ENCODE measurements at regions not wholly inside any gene's neighbourhood (a gene's known extent, or its start where the extent isn't known, plus 50 kb on each side); places are given as distances from the start of the nearest gene placed in this dataset.

- no peak for DNase-seq (ENCODE audit: low spot score)
- Histone ChIP-seq H3K36me3 (no peaks in the 10 kb centered on the region), H3K4me3 (no peak overlapping the region), H3K9me3 (no peaks in the 10 kb centered on the region), H3K27me3 (no peaks in the 10 kb centered on the region), H3K4me1 (no peaks in the 10 kb centered on the region), H3K27ac (no peak overlapping the region)
- no peak for TF ChIP-seq CTCF (IDR thresholded peaks at IDR 0.05)
Observed at GRCh38 chrX:14476205-14476604, 53.1 kb upstream of the GLRA2 start.

GRCh38 chrX:14449773-14450172, 79.6 kb upstream of the GLRA2 start:
- TF ChIP-seq CTCF (IDR thresholded peaks at IDR 0.05) = no peak
- Histone ChIP-seq H3K27ac (no peak overlapping the region), H3K4me1 (no peaks in the 10 kb centered on the region), H3K9me3 (no peaks in the 10 kb centered on the region), H3K27me3 (no peaks in the 10 kb centered on the region), H3K36me3 (no peaks in the 10 kb centered on the region), H3K4me3 (no peak overlapping the region)
- no peak for DNase-seq (ENCODE audit: low spot score)

- no peaks in the 10 kb centered on the region for H3K27me3 ChIP-seq
- H3K4me1 ChIP-seq = no peaks in the 10 kb centered on the region
- no peaks in the 10 kb centered on the region for H3K36me3 ChIP-seq
- H3K9me3 ChIP-seq = no peaks in the 10 kb centered on the region
- no peak overlapping the region for H3K4me3 ChIP-seq
- DNase-seq (ENCODE audit: low spot score) = no peak
- no peak for TF ChIP-seq CTCF (IDR thresholded peaks at IDR 0.05)
- H3K27ac ChIP-seq = no peak overlapping the region
Observed at GRCh38 chrX:14448406-14448805, 80.9 kb upstream of the GLRA2 start.

DNA sequence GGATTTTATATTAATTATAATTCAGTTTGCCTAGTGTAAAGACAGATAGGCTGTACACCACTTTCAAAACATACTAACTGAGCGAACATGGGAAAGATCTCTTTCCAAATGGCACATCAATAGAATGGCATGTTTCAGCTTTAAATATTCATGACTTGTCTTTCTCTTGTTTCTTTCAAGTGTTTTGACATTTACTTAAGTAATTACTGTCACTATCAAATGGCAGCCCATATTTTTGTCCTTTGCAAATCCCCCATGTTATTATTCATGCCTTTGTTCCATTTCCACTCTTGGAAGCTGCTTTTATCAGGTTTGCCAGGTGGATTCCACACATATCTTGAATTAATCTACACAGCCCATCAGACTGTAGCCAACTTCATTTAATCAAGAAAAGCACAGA, 89.2 kb upstream of the GLRA2 start:
- no peak overlapping the region for H3K4me3 ChIP-seq
- no peaks in the 10 kb centered on the region for H3K4me1 ChIP-seq
- DNase-seq (ENCODE audit: low spot score) = no peak
- H3K36me3 ChIP-seq = no peaks in the 10 kb centered on the region
- H3K9me3 ChIP-seq = peaks cover 0 to 5% of the 10 kb centered on the region in 2 donors
- no peak overlapping the region for H3K27ac ChIP-seq
- no peaks in the 10 kb centered on the region for H3K27me3 ChIP-seq
- TF ChIP-seq CTCF (IDR thresholded peaks at IDR 0.05) = no peak

DNA sequence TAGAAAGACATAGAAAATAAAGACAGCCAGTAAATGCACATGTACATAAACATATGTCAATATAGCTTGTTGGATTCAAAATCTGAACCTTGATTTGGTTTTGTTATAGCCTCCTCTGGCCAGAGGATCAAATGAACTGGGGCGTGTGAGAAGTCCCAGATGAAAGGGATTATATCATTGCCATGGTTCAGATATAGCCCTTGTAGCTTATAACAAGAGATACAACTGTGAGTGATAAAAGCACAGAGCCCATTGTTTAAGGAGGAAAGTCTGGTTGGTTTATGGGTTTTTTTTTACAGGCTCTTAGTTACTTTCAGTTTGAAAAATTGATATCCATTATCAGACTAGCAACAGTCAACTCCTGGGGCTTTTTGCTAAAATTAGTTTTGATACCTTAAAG, 101.7 kb upstream of the GLRA2 start:
- H3K4me3 ChIP-seq = no peak overlapping the region
- no peak for TF ChIP-seq CTCF (IDR thresholded peaks at IDR 0.05)
- no peak overlapping the region for H3K27ac ChIP-seq

GRCh38 chrX:14420841-14421240, 108.5 kb upstream of the GLRA2 start:
- no peak overlapping the region for H3K4me3 ChIP-seq
- no peak for TF ChIP-seq CTCF (IDR thresholded peaks at IDR 0.05)
- H3K27me3 ChIP-seq = no peaks in the 10 kb centered on the region
- no peaks in the 10 kb centered on the region for H3K9me3 ChIP-seq
- no peak overlapping the region for H3K27ac ChIP-seq
- H3K4me1 ChIP-seq = no peaks in the 10 kb centered on the region
- H3K36me3 ChIP-seq = no peaks in the 10 kb centered on the region
- DNase-seq (ENCODE audit: low spot score) = no peak

More for the DNA sequence above, 101.7 kb upstream of the GLRA2 start:
- Histone ChIP-seq H3K4me1 (no peaks in the 10 kb centered on the region), H3K36me3 (no peaks in the 10 kb centered on the region), H3K9me3 (no peaks in the 10 kb centered on the region), H3K27me3 (no peaks in the 10 kb centered on the region)
- no peak for DNase-seq (ENCODE audit: low spot score)
